Activated CD4-positive, alpha-beta T cell treated with anti-CD3 and anti-CD28 coated beads for 36 hours (primary cell): ENCODE measurements at regions not wholly inside any gene's neighbourhood (a gene's known extent, or its start where the extent isn't known, plus 50 kb on each side); places are given as distances from the start of the nearest gene placed in this dataset.
"Not testable (repeated sequence)": the region's sequence is repeated elsewhere in the genome, so short reads cannot be mapped to it uniquely, and the experiment has no call there.

Source experiments
- ATAC-seq: fragments of 200-7000 bp; cut with Tn5 transposase; one replicate; pipeline ENCODE4 v1.10.0; 2021; ENCODE audit warnings: mild to moderate bottlenecking, moderate library complexity
- CTCF ChIA-PET: fragments of 350-600 bp; sonication (Branson Sonifier 250); formaldehyde crosslinking; loops from one replicate; lab custom pipeline; 2021; ENCODE audit warnings: antibody characterized with exemption; lab: Charles Lee
- POLR2A ChIA-PET: fragments of 350-600 bp; sonication (Branson Sonifier 250); formaldehyde crosslinking; loops from one replicate; lab custom pipeline; 2021; ENCODE audit warnings: antibody characterized with exemption, inconsistent platforms; lab: Charles Lee
- DNase-seq: peaks from one replicate; pipeline ENCODE4 v3.0.0-alpha.2; 2020
- H3K27ac Mint-ChIP-seq: one replicate; pipeline ENCODE4 v1.8.0; 2021; ENCODE audit warnings: mixed read lengths
- H3K27me3 Mint-ChIP-seq: one replicate; pipeline ENCODE4 v1.8.0; 2021; ENCODE audit warnings: mixed read lengths
- H3K36me3 Mint-ChIP-seq: one replicate; pipeline ENCODE4 v1.8.0; 2021; ENCODE audit warnings: low read depth, mixed read lengths
- H3K4me1 Mint-ChIP-seq: one replicate; pipeline ENCODE4 v1.8.0; 2021; ENCODE audit warnings: mixed read lengths
- H3K4me3 Mint-ChIP-seq: one replicate; pipeline ENCODE4 v1.8.0; 2021; ENCODE audit warnings: mild to moderate bottlenecking, moderate library complexity, mixed read lengths
- H3K9me3 Mint-ChIP-seq: one replicate; pipeline ENCODE4 v1.8.0; 2021; ENCODE audit warnings: low read depth, mixed read lengths
- intact Hi-C, 2 experiments: fragments of 100-400 bp; cut with DNase I in 1 of 2; cut with micrococcal nuclease in 1 of 2; formaldehyde crosslinking; loops; one replicate each; pipeline versions ENCODE4 v1.14.2 to v1.15.1; 2022 to 2024; cut with DNase I, micrococcal nuclease

DNA sequence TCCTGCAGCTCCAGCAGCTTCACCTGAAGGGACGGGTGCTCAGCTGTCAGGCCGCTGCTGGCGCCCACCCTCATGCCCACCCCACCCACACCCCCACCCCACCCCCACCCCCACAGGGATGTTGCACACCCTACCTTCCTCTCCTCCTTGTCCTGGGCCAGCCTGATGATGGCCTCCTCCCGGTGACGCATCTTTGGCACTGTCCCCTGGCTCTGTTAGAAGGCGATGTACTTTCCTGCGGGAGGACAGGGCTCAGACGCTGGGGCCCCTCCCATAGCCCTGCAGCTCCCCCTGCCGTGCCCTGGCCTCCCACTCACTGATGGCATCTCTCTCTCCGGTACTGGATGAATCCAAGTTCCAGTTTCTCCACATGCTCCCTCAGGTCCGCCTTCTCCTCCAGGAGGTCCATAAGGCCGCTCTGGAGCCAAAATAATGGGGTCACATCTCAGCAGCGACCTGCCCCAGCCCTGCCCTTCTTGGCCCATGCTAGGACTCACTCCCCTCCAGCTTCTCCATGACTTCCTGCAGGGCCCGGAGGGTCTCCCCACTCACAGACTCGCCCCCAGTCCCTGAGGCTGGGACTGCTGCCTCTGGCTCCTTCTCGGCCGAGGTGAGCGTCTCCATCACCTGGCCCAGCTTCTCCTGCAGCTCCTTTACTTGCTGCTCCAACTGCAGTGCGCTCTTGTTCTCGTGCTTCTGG is 55.2 kb downstream of the GOLGA8B start:
- H3K4me3 Mint-ChIP-seq, ATAC-seq, H3K4me1 Mint-ChIP-seq, intact Hi-C loops, POLR2A ChIA-PET, DNase-seq, H3K27ac Mint-ChIP-seq, CTCF ChIA-PET, H3K36me3 Mint-ChIP-seq, H3K27me3 Mint-ChIP-seq, H3K9me3 Mint-ChIP-seq: not testable (repeated sequence)

DNA sequence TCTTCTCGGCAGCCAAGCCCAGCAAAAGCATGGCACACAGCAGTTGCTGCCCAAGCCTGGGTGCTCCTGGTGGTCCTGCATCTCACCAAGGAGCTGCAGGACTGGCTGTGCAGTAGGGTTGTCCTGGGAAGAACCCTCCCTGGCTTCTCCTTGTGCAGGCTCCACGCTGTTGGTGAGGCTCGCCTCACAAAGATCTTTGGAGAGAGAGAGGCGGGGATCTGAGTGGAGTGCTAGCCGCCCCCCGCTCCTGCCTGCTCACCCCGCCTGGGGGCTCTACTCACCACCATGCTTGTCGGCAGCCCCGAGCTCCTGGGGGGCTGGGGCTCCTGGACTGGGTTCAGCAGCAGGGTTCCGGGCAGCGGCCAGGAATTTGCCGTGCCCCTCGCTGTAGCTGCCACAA is 55.8 kb downstream of the GOLGA8B start:
- POLR2A ChIA-PET, H3K4me3 Mint-ChIP-seq, ATAC-seq, DNase-seq, intact Hi-C loops, H3K9me3 Mint-ChIP-seq, H3K27me3 Mint-ChIP-seq, CTCF ChIA-PET, H3K36me3 Mint-ChIP-seq, H3K4me1 Mint-ChIP-seq, H3K27ac Mint-ChIP-seq: not testable (repeated sequence)

DNA sequence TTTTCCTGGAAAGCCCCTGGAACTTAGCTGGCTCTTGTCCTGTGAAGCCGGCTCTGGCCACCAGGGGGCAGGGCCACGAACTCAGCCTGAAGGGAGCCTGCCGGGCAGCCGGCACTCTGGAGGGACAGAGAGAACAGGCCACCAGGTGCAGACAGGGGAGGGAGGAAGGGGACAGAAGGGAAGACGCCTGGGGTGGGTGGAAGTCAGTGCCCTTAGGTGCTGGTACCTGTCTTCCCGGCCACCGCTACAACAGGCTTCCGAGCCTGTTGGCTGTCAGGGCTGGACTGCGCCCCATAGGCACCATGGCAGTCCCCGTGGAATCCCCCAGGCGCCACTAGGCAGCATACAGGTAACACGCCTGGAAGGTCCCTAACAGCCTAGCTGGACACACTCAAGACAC is 59.6 kb downstream of the GOLGA8B start:
- H3K27me3 Mint-ChIP-seq, CTCF ChIA-PET, DNase-seq, H3K9me3 Mint-ChIP-seq, intact Hi-C loops, H3K27ac Mint-ChIP-seq, H3K36me3 Mint-ChIP-seq, H3K4me1 Mint-ChIP-seq, H3K4me3 Mint-ChIP-seq, POLR2A ChIA-PET: not testable (repeated sequence)
- ATAC-seq: peak; percentile 44

DNA sequence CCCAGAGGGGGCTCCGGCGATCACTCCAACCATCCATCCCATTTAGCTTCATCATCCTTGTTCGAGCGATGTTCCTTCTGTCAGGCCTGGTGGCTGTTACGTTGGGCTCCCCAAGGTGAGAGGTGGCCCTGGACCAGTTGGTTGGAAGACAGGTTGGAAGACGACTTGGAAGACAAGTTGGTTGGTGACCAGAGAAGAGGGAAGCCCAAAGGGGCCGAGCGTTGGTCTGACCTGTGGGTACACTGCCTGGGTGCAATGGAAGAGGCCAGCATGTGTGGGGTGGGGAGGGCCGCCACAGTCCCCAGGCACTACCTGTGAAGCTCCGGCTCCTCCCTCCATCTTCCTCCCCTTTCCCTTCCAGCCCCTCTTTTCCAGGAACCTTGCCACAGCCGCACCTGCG is 60.9 kb downstream of the GOLGA8B start:
- intact Hi-C loops, CTCF ChIA-PET, H3K4me1 Mint-ChIP-seq, H3K27me3 Mint-ChIP-seq, POLR2A ChIA-PET, H3K36me3 Mint-ChIP-seq, H3K9me3 Mint-ChIP-seq, H3K4me3 Mint-ChIP-seq, ATAC-seq, H3K27ac Mint-ChIP-seq, DNase-seq: not testable (repeated sequence)

DNA sequence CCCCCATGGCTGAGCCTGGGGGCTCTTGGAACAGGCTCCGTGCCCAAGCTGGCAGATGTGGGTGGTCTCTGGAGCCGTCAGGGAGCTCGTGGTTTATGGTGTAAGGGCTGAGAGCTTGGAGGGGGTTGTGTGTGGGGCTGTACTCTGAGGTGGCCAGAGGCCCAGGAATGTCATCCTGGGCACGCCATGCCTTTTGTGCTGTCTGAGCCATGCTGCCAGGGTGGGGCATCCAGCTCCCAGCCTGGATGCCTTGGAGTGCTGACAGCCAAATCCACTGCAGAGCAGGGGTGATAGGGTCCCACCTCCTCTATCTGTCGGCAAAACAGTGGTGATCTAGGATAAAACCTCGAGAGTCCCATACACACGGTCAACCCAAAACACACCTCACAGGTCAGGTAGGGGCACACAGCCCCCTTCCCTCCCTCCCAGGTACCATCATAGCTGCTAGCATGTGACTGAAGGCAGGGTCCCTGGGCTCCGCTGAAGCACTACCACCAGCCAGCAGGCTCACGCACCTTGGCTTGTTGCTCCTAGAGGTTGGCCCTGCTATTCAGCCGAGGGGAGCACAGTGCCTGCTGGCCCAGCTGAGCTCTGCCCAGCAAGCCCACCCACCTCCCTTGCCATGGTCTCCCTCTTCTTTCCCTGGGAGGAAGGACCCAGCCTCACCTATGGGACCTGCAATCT is 61.5 kb downstream of the GOLGA8B start:
- H3K36me3 Mint-ChIP-seq, DNase-seq, H3K9me3 Mint-ChIP-seq, POLR2A ChIA-PET, intact Hi-C loops, ATAC-seq, H3K27ac Mint-ChIP-seq, H3K4me3 Mint-ChIP-seq, H3K4me1 Mint-ChIP-seq, H3K27me3 Mint-ChIP-seq, CTCF ChIA-PET: not testable (repeated sequence)

DNA sequence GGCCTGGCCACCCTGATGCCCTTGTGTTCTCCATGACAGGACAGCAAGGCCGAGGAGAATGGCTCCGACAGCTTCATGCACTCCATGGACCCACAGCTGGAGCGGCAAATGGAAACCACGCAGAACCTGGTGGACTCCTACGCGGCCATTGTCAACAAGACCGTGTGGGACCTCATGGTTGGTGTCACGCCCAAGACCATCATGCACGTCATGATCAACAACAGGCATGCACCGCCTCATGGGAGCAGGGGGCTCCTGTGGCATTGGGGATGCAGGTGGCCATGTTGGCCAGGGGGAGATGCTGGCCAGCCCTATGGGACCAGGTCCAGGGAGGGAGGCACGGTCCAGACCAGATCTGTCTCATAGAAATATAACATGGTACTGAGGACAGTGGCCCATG is 62.9 kb downstream of the GOLGA8B start:
- H3K9me3 Mint-ChIP-seq: no peaks in the 10 kb centered on the region
- H3K27ac Mint-ChIP-seq: no peak overlapping the region
- ChIA-PET POLR2A (no interaction called here), CTCF (interaction anchor here (0.6 kb wide), 1 partner anchor 293 kb away, joined by 3 read pairs; no protein-coding TSS in a partner anchor)
- peaks cover 19% of the 10 kb centered on the region for H3K27me3 Mint-ChIP-seq
- DNase-seq (no peak), ATAC-seq (no peak)
- H3K36me3 Mint-ChIP-seq: no peaks in the 10 kb centered on the region
- intact Hi-C loops: no loop called here
- no peaks in the 10 kb centered on the region for H3K4me1 Mint-ChIP-seq
- H3K4me3 Mint-ChIP-seq: no peak overlapping the region

DNA sequence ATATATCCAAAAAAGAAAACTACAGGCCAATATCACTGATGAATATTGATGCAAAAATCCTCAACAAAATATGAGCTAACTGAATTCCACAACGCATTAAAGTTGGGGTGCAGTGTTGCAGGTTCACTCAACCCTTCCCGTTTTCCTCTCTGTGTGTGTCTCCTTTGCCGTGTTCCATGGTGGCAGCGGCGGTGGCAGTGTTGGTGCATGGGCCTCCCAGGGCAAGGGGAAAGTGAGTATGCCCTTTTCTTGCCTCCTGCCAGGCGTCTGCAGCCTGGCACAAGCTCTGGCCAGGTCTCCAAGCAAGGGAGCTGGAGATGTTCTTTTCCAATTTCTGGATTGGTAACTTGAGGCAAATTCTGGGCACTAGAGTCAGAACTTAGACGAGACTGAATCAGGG is 63.4 kb downstream of the GOLGA8B start:
- H3K4me1 Mint-ChIP-seq, intact Hi-C loops, CTCF ChIA-PET, H3K36me3 Mint-ChIP-seq, DNase-seq, H3K9me3 Mint-ChIP-seq, H3K27ac Mint-ChIP-seq, POLR2A ChIA-PET, ATAC-seq, H3K4me3 Mint-ChIP-seq: not testable (repeated sequence)
- peaks cover 24% of the 10 kb centered on the region for H3K27me3 Mint-ChIP-seq

DNA sequence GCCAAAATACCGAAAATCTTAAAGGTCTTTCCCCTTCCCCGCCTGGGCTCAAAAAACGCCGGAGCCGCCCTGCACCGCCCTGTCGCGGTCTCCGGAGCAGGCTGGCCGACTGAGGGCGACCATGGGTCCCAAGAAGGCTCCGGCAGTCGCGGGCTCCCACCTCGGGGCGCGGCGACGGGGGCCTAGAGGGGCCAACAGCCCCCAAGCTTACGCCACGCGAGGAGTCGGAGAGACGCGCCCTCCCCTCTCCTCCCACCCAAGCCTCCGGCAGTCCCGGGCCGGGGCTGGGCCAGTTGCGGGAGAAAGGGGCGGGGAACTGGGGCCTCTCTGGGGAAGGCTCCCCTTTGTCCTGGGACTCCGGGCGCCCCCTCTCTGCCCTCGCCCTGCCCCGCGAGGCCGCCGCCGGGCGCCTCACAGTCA is 69.2 kb downstream of the GOLGA8B start:
- peaks cover 11% of the 10 kb centered on the region for H3K4me1 Mint-ChIP-seq
- ChIA-PET POLR2A (no interaction called here), CTCF (interaction anchor here (0.9 kb wide), 1 partner anchor 217 kb away, joined by 3 read pairs; no protein-coding TSS in a partner anchor)
- H3K27me3 Mint-ChIP-seq: peaks cover 51% of the 10 kb centered on the region
- intact Hi-C loops: loop anchor here in 1 of 2 experiments (2.0 kb wide), 1 partner anchor 75 kb away; no protein-coding TSS in a partner anchor
- peak; percentile 52 for ATAC-seq
- H3K9me3 Mint-ChIP-seq: no peaks in the 10 kb centered on the region
- peak overlapping the region; percentile 71 for H3K4me3 Mint-ChIP-seq
- H3K36me3 Mint-ChIP-seq: no peaks in the 10 kb centered on the region
- H3K27ac Mint-ChIP-seq: no peak overlapping the region
- peak; percentile 39 for DNase-seq

DNA sequence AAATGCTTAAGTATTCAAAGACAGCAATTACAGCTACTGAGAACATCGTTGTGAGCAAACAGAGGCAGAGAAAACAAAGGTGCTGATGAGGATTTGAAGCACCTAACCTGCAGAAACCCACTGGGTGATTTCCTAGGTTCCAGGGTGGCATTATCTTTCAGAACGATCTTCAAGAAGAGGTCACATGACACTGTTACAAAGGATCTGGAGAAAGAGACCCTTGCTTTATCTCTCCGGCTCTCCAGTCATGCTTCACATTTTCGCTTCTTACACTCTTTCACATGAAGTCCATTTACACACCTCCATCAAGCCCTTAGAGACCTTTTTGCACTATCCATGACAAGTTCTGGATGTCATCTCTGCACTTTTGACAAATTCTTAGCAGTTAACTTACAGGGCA is 70.8 kb downstream of the GOLGA8B start:
- ATAC-seq: no peak
- Mint-ChIP-seq H3K9me3 (no peaks in the 10 kb centered on the region), H3K4me3 (no peak overlapping the region), H3K27me3 (peaks cover 61% of the 10 kb centered on the region), H3K36me3 (no peaks in the 10 kb centered on the region), H3K4me1 (peaks cover 11% of the 10 kb centered on the region), H3K27ac (no peak overlapping the region)
- ChIA-PET CTCF (interaction anchor here (0.8 kb wide), 1 partner anchor 75 kb away, joined by 3 read pairs; no protein-coding TSS in a partner anchor), POLR2A (no interaction called here)
- DNase-seq: no peak
- intact Hi-C loops: loop anchor here in 1 of 2 experiments (2.0 kb wide), 1 partner anchor 16 kb away; no protein-coding TSS in a partner anchor

DNA sequence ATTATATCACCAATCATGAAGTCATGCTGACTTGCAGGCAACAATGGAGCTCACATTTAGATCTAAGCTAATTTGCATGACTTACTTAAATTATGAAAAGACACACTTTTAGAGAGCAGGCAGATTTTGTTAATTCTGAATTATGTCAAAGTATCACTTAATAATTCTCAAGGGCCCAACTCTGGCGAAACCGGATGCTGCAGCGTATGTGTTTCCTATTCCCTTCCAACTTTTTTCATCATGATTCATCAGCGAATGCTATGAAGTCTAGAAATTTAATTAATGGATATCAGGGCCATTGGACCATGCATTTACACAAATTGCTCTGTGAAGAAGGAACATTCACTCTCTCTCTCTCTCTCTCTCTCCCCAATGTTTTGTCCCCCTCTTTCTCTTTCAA is 63.5 kb upstream of the GOLGA8A start:
- H3K4me3 Mint-ChIP-seq: no peak overlapping the region
- H3K27me3 Mint-ChIP-seq: peaks cover 51% of the 10 kb centered on the region
- H3K4me1 Mint-ChIP-seq: no peaks in the 10 kb centered on the region
- intact Hi-C loops: no loop called here
- H3K36me3 Mint-ChIP-seq: no peaks in the 10 kb centered on the region
- DNase-seq (no peak), ATAC-seq (no peak)
- ChIA-PET CTCF (interaction anchor here (0.7 kb wide), 1 partner anchor 8 kb away, joined by 3 read pairs; no protein-coding TSS in a partner anchor), POLR2A (no interaction called here)
- no peak overlapping the region for H3K27ac Mint-ChIP-seq
- no peaks in the 10 kb centered on the region for H3K9me3 Mint-ChIP-seq

DNA sequence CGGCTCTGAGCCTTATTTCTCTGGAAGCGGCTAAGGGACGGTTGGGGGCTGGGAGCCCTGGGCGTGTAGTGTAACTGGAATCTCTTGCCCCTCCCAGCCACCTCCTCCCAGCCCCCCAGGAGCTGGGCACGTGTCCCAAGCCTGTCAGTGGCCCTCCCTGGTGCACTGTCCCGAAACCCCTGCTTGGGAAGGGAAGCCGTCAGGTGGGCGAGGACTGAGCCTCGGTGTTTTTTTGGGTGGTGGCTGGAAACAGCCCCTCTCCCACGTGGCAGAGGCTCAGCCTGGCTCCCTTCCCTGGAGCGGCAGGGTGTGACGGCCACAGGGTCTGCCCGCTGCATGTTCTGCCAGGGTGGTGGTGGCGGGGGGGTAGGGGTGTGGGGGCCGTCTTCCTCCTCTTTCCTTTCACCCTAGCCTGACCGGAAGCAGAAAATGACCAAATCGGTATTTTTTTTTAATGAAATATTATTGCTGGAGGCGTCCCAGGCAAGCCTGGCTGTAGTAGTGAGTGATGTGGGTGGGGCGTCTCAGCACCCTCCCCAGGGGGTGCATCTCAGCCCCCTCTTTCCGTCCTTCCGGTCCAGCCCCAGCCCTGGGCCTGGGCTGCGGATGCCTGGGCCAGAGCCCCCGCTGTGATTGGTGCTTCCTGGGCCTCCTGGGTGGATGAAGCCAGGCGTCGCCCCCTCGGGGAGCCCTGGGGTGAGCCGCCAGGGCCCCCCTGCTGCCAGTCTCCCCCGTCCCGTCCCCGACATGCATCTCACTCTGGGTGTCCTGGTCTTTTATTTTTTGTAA is 58.8 kb upstream of the GOLGA8A start:
- intact Hi-C loops: loop anchor here in 1 of 2 experiments (2.0 kb wide), 1 partner anchor 16 kb away; no protein-coding TSS in a partner anchor
- CTCF ChIA-PET: no interaction called here

More for the DNA sequence above, 58.8 kb upstream of the GOLGA8A start:
- no peak overlapping the region for H3K27ac Mint-ChIP-seq
- ATAC-seq (no peak), DNase-seq (no peak)
- no peak overlapping the region for H3K4me3 Mint-ChIP-seq
- no peaks in the 10 kb centered on the region for H3K9me3 Mint-ChIP-seq
- POLR2A ChIA-PET: no interaction called here
- peaks cover 61% of the 10 kb centered on the region for H3K27me3 Mint-ChIP-seq
- no peaks in the 10 kb centered on the region for H3K36me3 Mint-ChIP-seq
- H3K4me1 Mint-ChIP-seq: peaks cover 7% of the 10 kb centered on the region
